HepG2 (cell line): ENCODE measurements at regions not wholly inside any gene's neighbourhood (a gene's known extent, or its start where the extent isn't known, plus 50 kb on each side); places are given as distances from the start of the nearest gene placed in this dataset.

Source experiments
- KLF15 ChIP-seq: sonication (generic); formaldehyde crosslinking; IDR thresholded peaks from 2 replicates; pipeline ENCODE4 v1.8.1; 2023; ENCODE audit warnings: borderline replicate concordance, mild to moderate bottlenecking, inconsistent platforms, missing genetic modification reagents, mixed read lengths
- MAF1 ChIP-seq: sonication (generic); formaldehyde crosslinking; IDR thresholded peaks from 2 replicates; pipeline ENCODE4 v1.5.0; 2020; ENCODE audit warnings: missing genetic modification reagents, borderline replicate concordance
- NFE2L1 ChIP-seq: sonication (generic); formaldehyde crosslinking; IDR thresholded peaks from 2 replicates; pipeline ENCODE4 v1.4.0; 2020; ENCODE audit warnings: missing genetic modification reagents, mild to moderate bottlenecking, borderline replicate concordance
- POLR2AphosphoS5 ChIP-seq: IDR thresholded peaks from 2 replicates; pipeline ENCODE4 v1.6.1; 2012; ENCODE audit warnings: low read depth, low read length
- RBAK ChIP-seq: sonication (generic); formaldehyde crosslinking; IDR thresholded peaks from 2 replicates; pipeline ENCODE4 v1.5.1; 2020; ENCODE audit warnings: mild to moderate bottlenecking, missing genetic modification reagents
- TAF1 ChIP-seq: sonication (generic); formaldehyde crosslinking; IDR thresholded peaks from 2 replicates; pipeline ENCODE4 v1.4.0; 2020; ENCODE audit warnings: missing genetic modification reagents
- ZNF530 ChIP-seq: sonication (generic); formaldehyde crosslinking; IDR thresholded peaks from 2 replicates; pipeline ENCODE4 v1.5.0; 2020; ENCODE audit warnings: low read depth, mild to moderate bottlenecking, missing genetic modification reagents
- ZNF577 ChIP-seq: sonication (generic); formaldehyde crosslinking; IDR thresholded peaks from 2 replicates; pipeline ENCODE4 v1.4.0; 2020; ENCODE audit warnings: mild to moderate bottlenecking, low read depth, missing genetic modification reagents, borderline replicate concordance
- TF ChIP-seq, protein P1 (sequence below): sonication (generic); formaldehyde crosslinking; IDR thresholded peaks from 2 replicates; pipeline ENCODE4 v1.4.0; 2020; ENCODE audit warnings: low read depth, missing genetic modification reagents
- TF ChIP-seq, protein P2 (sequence below): sonication (generic); formaldehyde crosslinking; IDR thresholded peaks from 2 replicates; pipeline ENCODE4 v1.8.0; 2022; ENCODE audit warnings: missing genetic modification reagents, mild to moderate bottlenecking, moderate library complexity, borderline replicate concordance
- TF ChIP-seq, protein P3 (sequence below): sonication (generic); formaldehyde crosslinking; conservative IDR thresholded peaks from 2 replicates; pipeline ENCODE4 v1.4.0; 2020; ENCODE audit warnings: missing genetic modification reagents
- TF ChIP-seq, protein P4 (sequence below), 2 experiments: IDR thresholded peaks; 2 replicates each; pipeline ENCODE4 v1.6.1; 2011 to 2012; ENCODE audit warnings: low read length in 2 of 2, borderline replicate concordance in 1 of 2, low read depth in 1 of 2, mild to moderate bottlenecking in 1 of 2, moderate library complexity in 1 of 2
- TF ChIP-seq, protein P5 (sequence below): sonication (generic); formaldehyde crosslinking; IDR thresholded peaks from 2 replicates; pipeline ENCODE4 v1.5.0; 2020; ENCODE audit warnings: mild to moderate bottlenecking, missing genetic modification reagents, moderate library complexity

DNA sequence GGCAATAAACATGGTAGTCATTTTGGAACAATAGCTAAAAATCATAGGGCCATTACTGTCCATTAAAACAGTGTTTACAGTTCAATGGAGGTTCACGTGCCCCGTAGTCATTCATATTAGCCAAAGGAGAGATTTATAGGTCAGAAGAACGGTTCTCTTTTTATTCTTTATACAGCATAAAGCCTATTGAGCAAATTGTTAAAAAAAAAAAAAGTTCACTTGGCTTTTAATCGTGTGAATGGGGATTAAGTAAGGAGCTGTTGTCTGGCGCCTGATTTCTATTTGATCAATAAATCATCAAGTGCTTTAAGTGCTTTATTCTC, 69.1 kb upstream of the TBCA start:
- TF ChIP-seq ZNF530 (CRISPR knock-in tag) (no peak), POLR2AphosphoS5 (no peak), NFE2L1 (CRISPR knock-in tag) (no peak), ZNF577 (no peak), RBAK (no peak), KLF15 (CRISPR knock-in tag) (no peak), MAF1 (CRISPR knock-in tag) (no peak), TAF1 (CRISPR knock-in tag) (no peak)
- TF ChIP-seq, protein P1, sequence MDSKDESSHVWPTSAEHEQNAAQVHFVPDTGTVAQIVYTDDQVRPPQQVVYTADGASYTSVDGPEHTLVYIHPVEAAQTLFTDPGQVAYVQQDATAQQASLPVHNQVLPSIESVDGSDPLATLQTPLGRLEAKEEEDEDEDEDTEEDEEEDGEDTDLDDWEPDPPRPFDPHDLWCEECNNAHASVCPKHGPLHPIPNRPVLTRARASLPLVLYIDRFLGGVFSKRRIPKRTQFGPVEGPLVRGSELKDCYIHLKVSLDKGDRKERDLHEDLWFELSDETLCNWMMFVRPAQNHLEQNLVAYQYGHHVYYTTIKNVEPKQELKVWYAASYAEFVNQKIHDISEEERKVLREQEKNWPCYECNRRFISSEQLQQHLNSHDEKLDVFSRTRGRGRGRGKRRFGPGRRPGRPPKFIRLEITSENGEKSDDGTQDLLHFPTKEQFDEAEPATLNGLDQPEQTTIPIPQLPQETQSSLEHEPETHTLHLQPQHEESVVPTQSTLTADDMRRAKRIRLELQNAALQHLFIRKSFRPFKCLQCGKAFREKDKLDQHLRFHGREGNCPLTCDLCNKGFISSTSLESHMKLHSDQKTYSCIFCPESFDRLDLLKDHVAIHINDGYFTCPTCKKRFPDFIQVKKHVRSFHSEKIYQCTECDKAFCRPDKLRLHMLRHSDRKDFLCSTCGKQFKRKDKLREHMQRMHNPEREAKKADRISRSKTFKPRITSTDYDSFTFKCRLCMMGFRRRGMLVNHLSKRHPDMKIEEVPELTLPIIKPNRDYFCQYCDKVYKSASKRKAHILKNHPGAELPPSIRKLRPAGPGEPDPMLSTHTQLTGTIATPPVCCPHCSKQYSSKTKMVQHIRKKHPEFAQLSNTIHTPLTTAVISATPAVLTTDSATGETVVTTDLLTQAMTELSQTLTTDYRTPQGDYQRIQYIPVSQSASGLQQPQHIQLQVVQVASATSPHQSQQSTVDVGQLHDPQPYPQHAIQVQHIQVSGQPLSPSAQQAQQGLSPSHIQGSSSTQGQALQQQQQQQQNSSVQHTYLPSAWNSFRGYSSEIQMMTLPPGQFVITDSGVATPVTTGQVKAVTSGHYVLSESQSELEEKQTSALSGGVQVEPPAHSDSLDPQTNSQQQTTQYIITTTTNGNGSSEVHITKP (CRISPR knock-in tag): no peak
- TF ChIP-seq, protein P2, sequence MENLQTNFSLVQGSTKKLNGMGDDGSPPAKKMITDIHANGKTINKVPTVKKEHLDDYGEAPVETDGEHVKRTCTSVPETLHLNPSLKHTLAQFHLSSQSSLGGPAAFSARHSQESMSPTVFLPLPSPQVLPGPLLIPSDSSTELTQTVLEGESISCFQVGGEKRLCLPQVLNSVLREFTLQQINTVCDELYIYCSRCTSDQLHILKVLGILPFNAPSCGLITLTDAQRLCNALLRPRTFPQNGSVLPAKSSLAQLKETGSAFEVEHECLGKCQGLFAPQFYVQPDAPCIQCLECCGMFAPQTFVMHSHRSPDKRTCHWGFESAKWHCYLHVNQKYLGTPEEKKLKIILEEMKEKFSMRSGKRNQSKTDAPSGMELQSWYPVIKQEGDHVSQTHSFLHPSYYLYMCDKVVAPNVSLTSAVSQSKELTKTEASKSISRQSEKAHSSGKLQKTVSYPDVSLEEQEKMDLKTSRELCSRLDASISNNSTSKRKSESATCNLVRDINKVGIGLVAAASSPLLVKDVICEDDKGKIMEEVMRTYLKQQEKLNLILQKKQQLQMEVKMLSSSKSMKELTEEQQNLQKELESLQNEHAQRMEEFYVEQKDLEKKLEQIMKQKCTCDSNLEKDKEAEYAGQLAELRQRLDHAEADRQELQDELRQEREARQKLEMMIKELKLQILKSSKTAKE (CRISPR knock-in tag): no peak
- TF ChIP-seq, protein P3, sequence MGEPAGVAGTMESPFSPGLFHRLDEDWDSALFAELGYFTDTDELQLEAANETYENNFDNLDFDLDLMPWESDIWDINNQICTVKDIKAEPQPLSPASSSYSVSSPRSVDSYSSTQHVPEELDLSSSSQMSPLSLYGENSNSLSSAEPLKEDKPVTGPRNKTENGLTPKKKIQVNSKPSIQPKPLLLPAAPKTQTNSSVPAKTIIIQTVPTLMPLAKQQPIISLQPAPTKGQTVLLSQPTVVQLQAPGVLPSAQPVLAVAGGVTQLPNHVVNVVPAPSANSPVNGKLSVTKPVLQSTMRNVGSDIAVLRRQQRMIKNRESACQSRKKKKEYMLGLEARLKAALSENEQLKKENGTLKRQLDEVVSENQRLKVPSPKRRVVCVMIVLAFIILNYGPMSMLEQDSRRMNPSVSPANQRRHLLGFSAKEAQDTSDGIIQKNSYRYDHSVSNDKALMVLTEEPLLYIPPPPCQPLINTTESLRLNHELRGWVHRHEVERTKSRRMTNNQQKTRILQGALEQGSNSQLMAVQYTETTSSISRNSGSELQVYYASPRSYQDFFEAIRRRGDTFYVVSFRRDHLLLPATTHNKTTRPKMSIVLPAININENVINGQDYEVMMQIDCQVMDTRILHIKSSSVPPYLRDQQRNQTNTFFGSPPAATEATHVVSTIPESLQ (CRISPR knock-in tag): no peak
- TF ChIP-seq, protein P4, sequence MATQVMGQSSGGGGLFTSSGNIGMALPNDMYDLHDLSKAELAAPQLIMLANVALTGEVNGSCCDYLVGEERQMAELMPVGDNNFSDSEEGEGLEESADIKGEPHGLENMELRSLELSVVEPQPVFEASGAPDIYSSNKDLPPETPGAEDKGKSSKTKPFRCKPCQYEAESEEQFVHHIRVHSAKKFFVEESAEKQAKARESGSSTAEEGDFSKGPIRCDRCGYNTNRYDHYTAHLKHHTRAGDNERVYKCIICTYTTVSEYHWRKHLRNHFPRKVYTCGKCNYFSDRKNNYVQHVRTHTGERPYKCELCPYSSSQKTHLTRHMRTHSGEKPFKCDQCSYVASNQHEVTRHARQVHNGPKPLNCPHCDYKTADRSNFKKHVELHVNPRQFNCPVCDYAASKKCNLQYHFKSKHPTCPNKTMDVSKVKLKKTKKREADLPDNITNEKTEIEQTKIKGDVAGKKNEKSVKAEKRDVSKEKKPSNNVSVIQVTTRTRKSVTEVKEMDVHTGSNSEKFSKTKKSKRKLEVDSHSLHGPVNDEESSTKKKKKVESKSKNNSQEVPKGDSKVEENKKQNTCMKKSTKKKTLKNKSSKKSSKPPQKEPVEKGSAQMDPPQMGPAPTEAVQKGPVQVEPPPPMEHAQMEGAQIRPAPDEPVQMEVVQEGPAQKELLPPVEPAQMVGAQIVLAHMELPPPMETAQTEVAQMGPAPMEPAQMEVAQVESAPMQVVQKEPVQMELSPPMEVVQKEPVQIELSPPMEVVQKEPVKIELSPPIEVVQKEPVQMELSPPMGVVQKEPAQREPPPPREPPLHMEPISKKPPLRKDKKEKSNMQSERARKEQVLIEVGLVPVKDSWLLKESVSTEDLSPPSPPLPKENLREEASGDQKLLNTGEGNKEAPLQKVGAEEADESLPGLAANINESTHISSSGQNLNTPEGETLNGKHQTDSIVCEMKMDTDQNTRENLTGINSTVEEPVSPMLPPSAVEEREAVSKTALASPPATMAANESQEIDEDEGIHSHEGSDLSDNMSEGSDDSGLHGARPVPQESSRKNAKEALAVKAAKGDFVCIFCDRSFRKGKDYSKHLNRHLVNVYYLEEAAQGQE (IDR thresholded peaks at IDR 0.05; ENCODE audit: borderline replicate concordance in 1 of 2, low read depth in 1 of 2, low read length in 2 of 2): no peak
- TF ChIP-seq, protein P5, sequence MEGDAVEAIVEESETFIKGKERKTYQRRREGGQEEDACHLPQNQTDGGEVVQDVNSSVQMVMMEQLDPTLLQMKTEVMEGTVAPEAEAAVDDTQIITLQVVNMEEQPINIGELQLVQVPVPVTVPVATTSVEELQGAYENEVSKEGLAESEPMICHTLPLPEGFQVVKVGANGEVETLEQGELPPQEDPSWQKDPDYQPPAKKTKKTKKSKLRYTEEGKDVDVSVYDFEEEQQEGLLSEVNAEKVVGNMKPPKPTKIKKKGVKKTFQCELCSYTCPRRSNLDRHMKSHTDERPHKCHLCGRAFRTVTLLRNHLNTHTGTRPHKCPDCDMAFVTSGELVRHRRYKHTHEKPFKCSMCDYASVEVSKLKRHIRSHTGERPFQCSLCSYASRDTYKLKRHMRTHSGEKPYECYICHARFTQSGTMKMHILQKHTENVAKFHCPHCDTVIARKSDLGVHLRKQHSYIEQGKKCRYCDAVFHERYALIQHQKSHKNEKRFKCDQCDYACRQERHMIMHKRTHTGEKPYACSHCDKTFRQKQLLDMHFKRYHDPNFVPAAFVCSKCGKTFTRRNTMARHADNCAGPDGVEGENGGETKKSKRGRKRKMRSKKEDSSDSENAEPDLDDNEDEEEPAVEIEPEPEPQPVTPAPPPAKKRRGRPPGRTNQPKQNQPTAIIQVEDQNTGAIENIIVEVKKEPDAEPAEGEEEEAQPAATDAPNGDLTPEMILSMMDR (CRISPR knock-in tag): no peak
